ENCODE measurements at regions not wholly inside any gene's neighbourhood (a gene's known extent, or its start where the extent isn't known, plus 50 kb on each side); places are given as distances from the start of the nearest gene placed in this dataset.

DNA sequence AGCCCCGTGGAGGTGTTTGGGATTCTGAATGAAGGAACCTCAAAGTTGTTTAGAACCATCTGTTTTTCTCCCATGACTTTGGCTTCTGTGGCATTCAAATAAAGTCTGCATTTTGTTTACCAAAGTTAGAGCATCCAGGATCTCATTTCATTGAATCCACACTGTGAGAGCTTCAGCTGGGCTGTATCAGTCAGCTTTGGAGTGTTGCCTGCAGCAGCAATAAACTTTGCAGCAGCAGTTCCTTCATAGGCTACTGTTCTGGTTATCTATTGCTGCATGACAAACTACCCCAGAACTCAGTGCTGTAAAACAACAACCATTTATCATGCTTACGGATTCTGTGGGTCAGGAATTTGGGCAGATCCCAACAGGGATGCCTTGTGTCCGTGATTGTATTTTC is 1575.2 kb upstream of the LRRTM3 start:
- Mint-ChIP-seq H3K9me3 (ENCODE audit: unreplicated experiment) (no peaks in the 10 kb centered on the region), H3K36me3 (ENCODE audit: insufficient read depth, unreplicated experiment) (no peaks in the 10 kb centered on the region), H3K27ac (ENCODE audit: low read depth, unreplicated experiment) (no peak overlapping the region), H3K4me1 (ENCODE audit: insufficient read depth, unreplicated experiment) (no peaks in the 10 kb centered on the region), H3K27me3 (ENCODE audit: insufficient read depth, unreplicated experiment) (no peaks in the 10 kb centered on the region), H3K4me3 (ENCODE audit: unreplicated experiment) (no peak overlapping the region)
- CTCF ChIA-PET: interaction anchor here (0.6 kb wide), 1 partner anchor 125 kb away, joined by 4 read pairs; no protein-coding TSS in a partner anchor
- no peak for TF ChIP-seq CTCF (IDR thresholded peaks at IDR 0.05; ENCODE audit: unreplicated experiment)
- DNase-seq (ENCODE audit: unreplicated experiment): no peak
- no TSS peak for BruUV-seq (replicated peaks)
- intact Hi-C loops (cut with micrococcal nuclease): no loop called here
- POLR2A ChIA-PET: interaction anchor here (0.6 kb wide), 1 partner anchor 67 kb away, joined by 3 read pairs; no protein-coding TSS in a partner anchor

DNA sequence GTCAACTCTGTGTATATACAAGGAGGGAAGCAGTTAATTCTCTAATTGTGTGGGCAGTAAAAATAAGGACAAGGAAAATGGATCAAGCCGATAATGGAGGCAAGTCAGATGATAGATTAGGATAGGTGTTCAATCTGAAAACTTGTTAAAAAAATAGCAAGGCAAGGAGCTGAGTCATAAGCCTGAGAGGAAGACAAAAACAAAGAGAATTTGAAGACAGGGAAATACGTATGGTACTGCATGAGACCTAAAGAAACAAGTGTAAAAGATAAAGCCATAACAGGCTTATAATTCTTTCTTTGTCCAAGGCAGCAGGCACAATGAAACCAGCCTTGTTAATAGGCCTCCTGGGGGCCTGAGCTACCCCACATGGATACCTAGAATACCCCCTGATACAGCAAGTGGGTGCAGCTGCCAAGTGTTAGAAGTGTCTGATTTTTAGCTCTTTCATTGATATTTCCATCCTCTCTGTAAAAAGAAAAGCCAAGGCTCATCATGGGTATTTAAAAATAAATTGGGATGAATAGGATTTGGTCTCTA is 1570.6 kb upstream of the LRRTM3 start:
- Mint-ChIP-seq H3K27me3 (ENCODE audit: insufficient read depth, unreplicated experiment) (no peaks in the 10 kb centered on the region), H3K4me3 (ENCODE audit: unreplicated experiment) (no peak overlapping the region), H3K4me1 (ENCODE audit: insufficient read depth, unreplicated experiment) (no peaks in the 10 kb centered on the region), H3K9me3 (ENCODE audit: unreplicated experiment) (no peaks in the 10 kb centered on the region), H3K36me3 (ENCODE audit: insufficient read depth, unreplicated experiment) (no peaks in the 10 kb centered on the region), H3K27ac (ENCODE audit: low read depth, unreplicated experiment) (no peak overlapping the region)
- no peak for TF ChIP-seq CTCF (IDR thresholded peaks at IDR 0.05; ENCODE audit: unreplicated experiment)
- intact Hi-C loops (cut with micrococcal nuclease): no loop called here
- no TSS peak for BruUV-seq (replicated peaks)
- POLR2A ChIA-PET: no interaction called here
- DNase-seq (ENCODE audit: unreplicated experiment): no peak
- CTCF ChIA-PET: interaction anchor here (0.8 to 1.4 kb wide), 2 partner anchors 18 to 1273 kb away, joined by 3 to 4 read pairs; no protein-coding TSS in a partner anchor

GRCh38 chr10:65358565-65358964 is 1567.3 kb upstream of the LRRTM3 start:
- ChIA-PET POLR2A (no interaction called here), CTCF (interaction anchor here (0.6 to 0.7 kb wide), 5 partner anchors 132 to 1371 kb away, joined by 3 read pairs; no protein-coding TSS in a partner anchor)
- no peaks in the 10 kb centered on the region for H3K4me1 Mint-ChIP-seq (ENCODE audit: insufficient read depth, unreplicated experiment)
- DNase-seq (ENCODE audit: unreplicated experiment): peak; percentile 45
- H3K9me3 Mint-ChIP-seq (ENCODE audit: unreplicated experiment): no peaks in the 10 kb centered on the region
- TF ChIP-seq CTCF (IDR thresholded peaks at IDR 0.05; ENCODE audit: unreplicated experiment): peak; percentile 48
- H3K36me3 Mint-ChIP-seq (ENCODE audit: insufficient read depth, unreplicated experiment): no peaks in the 10 kb centered on the region
- H3K4me3 Mint-ChIP-seq (ENCODE audit: unreplicated experiment): no peak overlapping the region
- no peaks in the 10 kb centered on the region for H3K27me3 Mint-ChIP-seq (ENCODE audit: insufficient read depth, unreplicated experiment)
- BruUV-seq (replicated peaks): no TSS peak
- no peak overlapping the region for H3K27ac Mint-ChIP-seq (ENCODE audit: low read depth, unreplicated experiment)
- intact Hi-C loops (cut with micrococcal nuclease): loop anchor here (2.0 kb wide), 1 partner anchor 822 kb away; no protein-coding TSS in a partner anchor

DNA sequence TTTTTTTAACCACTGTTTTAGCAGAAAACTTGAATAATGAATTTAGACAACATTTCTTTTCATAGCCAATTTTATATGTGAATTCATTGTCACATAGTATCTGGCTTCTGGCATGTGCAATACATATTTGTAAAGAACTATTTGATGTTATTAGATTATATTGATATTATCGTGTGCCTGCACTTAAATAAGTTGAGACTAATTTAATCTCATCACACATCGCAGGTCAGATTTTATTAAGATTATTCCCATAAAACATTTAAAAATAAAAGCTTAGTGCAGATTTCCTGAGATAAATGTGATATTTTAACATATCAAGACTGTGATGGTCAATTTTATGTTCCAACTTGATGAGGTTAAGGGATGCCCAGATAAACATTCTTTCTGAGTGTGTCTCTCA is 1565.3 kb upstream of the LRRTM3 start:
- no peak for TF ChIP-seq CTCF (IDR thresholded peaks at IDR 0.05; ENCODE audit: unreplicated experiment)
- no TSS peak for BruUV-seq (replicated peaks)
- H3K27ac Mint-ChIP-seq (ENCODE audit: low read depth, unreplicated experiment): no peak overlapping the region
- CTCF ChIA-PET: interaction anchor here (0.6 to 0.8 kb wide), 3 partner anchors 78 to 621 kb away, joined by 3 to 8 read pairs (median 4); no protein-coding TSS in a partner anchor
- no peak overlapping the region for H3K4me3 Mint-ChIP-seq (ENCODE audit: unreplicated experiment)
- POLR2A ChIA-PET: no interaction called here
- H3K36me3 Mint-ChIP-seq (ENCODE audit: insufficient read depth, unreplicated experiment): no peaks in the 10 kb centered on the region
- DNase-seq (ENCODE audit: unreplicated experiment): no peak
- intact Hi-C loops (cut with micrococcal nuclease): no loop called here
- no peaks in the 10 kb centered on the region for H3K4me1 Mint-ChIP-seq (ENCODE audit: insufficient read depth, unreplicated experiment)
- H3K9me3 Mint-ChIP-seq (ENCODE audit: unreplicated experiment): no peaks in the 10 kb centered on the region
- H3K27me3 Mint-ChIP-seq (ENCODE audit: insufficient read depth, unreplicated experiment): no peaks in the 10 kb centered on the region

Data from MCF 10A (cell line).